Lung (tissue), 11 donors: ENCODE measurements at regions not wholly inside any gene's neighbourhood (a gene's known extent, or its start where the extent isn't known, plus 50 kb on each side); places are given as distances from the start of the nearest gene placed in this dataset.

Experiments used
- ATAC-seq: fragments of 200-7000 bp; cut with Tn5 transposase; one replicate; pipeline ENCODE4 v1.9.1; 2020; ENCODE audit warnings: moderate number of reproducible peaks; ENCODE audit not compliant: insufficient read depth, low FRiP score
- DNase-seq, 3 donors: peaks; one replicate each; pipeline ENCODE4 v3.0.0-alpha.2; 2013 to 2017
- H3K27ac ChIP-seq, 2 donors: one replicate each; pipeline ENCODE4 v1.5.1; 2013; ENCODE audit warnings: mild to moderate bottlenecking in 2 of 2, moderate library complexity in 2 of 2, control low read depth in 1 of 2, inconsistent platforms in 1 of 2, low read depth in 1 of 2, low read length in 1 of 2
- H3K27me3 ChIP-seq, 3 donors: one replicate each; pipeline ENCODE4 v1.5.1; 2013; ENCODE audit warnings: low read length in 2 of 3; ENCODE audit not compliant: control insufficient read depth in 3 of 3, insufficient read depth in 3 of 3
- H3K36me3 ChIP-seq, 4 donors: one replicate each; pipeline ENCODE4 v1.5.1; 2013; ENCODE audit warnings: low read length in 4 of 4, mild to moderate bottlenecking in 1 of 4, moderate library complexity in 1 of 4; ENCODE audit not compliant: control insufficient read depth in 4 of 4, insufficient read depth in 4 of 4
- H3K4me1 ChIP-seq, 5 donors: one replicate each; pipeline ENCODE4 v1.5.1; 2013; ENCODE audit warnings: low read length in 5 of 5, mild to moderate bottlenecking in 2 of 5, moderate library complexity in 1 of 5; ENCODE audit not compliant: control insufficient read depth in 5 of 5, insufficient read depth in 5 of 5
- H3K4me3 ChIP-seq: one replicate; pipeline ENCODE4 v1.5.1; 2013; ENCODE audit warnings: mild to moderate bottlenecking, control low read depth, moderate library complexity
- H3K9ac ChIP-seq, 2 donors: one replicate each; pipeline ENCODE4 v1.5.1; 2013; ENCODE audit warnings: low read length in 2 of 2, control low read depth in 1 of 2; ENCODE audit not compliant: insufficient read depth in 1 of 2
- H3K9me3 ChIP-seq, 4 donors: one replicate each; pipeline ENCODE4 v1.5.1; 2013; ENCODE audit warnings: low read length in 3 of 4, mild to moderate bottlenecking in 1 of 4, moderate library complexity in 1 of 4; ENCODE audit not compliant: control insufficient read depth in 4 of 4, insufficient read depth in 3 of 4
- CTCF ChIP-seq: IDR thresholded peaks from 2 replicates; pipeline ENCODE4 v1.5.1; 2012; ENCODE audit warnings: mild to moderate bottlenecking; ENCODE audit errors: control extremely low read depth, extremely low read depth
- WGBS, 2 donors: extraction: QIAGEN DNeasy Blood & Tissue Kit; methylation state at CpG; one replicate each; pipeline ENCODE4 v1.1.7; 2013; 5-methylcytosine and 5-hydroxymethylcytosine counted together
- donor health status: control.
- donor health status: control.
- donor health status: Bipolar disorder and iron deficiency.
- donor health status: healthy.
- donor health status: DM: yes; HTN: yes; CAD: no.

- no peaks in the 10 kb centered on the region for H3K36me3 ChIP-seq
- no peak for TF ChIP-seq CTCF
- no peak overlapping the region for H3K4me3 ChIP-seq
- DNase-seq (no peak), ATAC-seq (no peak)
- no peak overlapping the region for H3K27ac ChIP-seq
- H3K9ac ChIP-seq = no peak overlapping the region
- H3K27me3 ChIP-seq = no peaks in the 10 kb centered on the region
- no peaks in the 10 kb centered on the region for H3K4me1 ChIP-seq
- H3K9me3 ChIP-seq = peaks cover 0 to 2% (median 0%) of the 10 kb centered on the region in 4 donors
These were observed 225.1 kb downstream of the IDS start for GRCh38 chrX:149280011-149280410.

- no peaks in the 10 kb centered on the region for H3K36me3 ChIP-seq
- 24 to 48% methylated on average over 2 of the region's 2 CpGs for WGBS, 2 donors
- no peak for TF ChIP-seq CTCF
- no peak for DNase-seq
- H3K27me3 ChIP-seq = peaks cover 0 to 2% (median 0%) of the 10 kb centered on the region in 3 donors
- no peak overlapping the region for H3K9ac ChIP-seq
- H3K4me3 ChIP-seq = no peak overlapping the region
- no peaks in the 10 kb centered on the region for H3K4me1 ChIP-seq
- peaks cover 0 to 3% (median 0%) of the 10 kb centered on the region in 4 donors for H3K9me3 ChIP-seq
- ATAC-seq = no peak
- H3K27ac ChIP-seq = no peak overlapping the region
These were observed 229.3 kb downstream of the IDS start for GRCh38 chrX:149275836-149276235.

- no peak for TF ChIP-seq CTCF
- 67 to 91% methylated on average over 4 of the region's 4 CpGs for WGBS, 2 donors
- Histone ChIP-seq H3K4me1 (no peaks in the 10 kb centered on the region), H3K4me3 (no peak overlapping the region), H3K36me3 (no peaks in the 10 kb centered on the region), H3K9me3 (peaks cover 0 to 3% (median 0%) of the 10 kb centered on the region in 4 donors), H3K27me3 (peaks cover 0 to 2% (median 0%) of the 10 kb centered on the region in 3 donors), H3K27ac (no peak overlapping the region), H3K9ac (no peak overlapping the region)
- no peak for ATAC-seq
- DNase-seq = no peak
These were observed 230.5 kb downstream of the IDS start for GRCh38 chrX:149274516-149275105.
